OCI-M2 (cell line): ENCODE measurements at regions not wholly inside any gene's neighbourhood (a gene's known extent, or its start where the extent isn't known, plus 50 kb on each side); places are given as distances from the start of the nearest gene placed in this dataset.

Experiments
- DNase-seq: peaks from one replicate; lab custom pipeline; 2025; ENCODE audit not compliant: unreplicated experiment; lab: John Stamatoyannopoulos, UW

- DNase-seq = no peak
These were observed 63.8 kb upstream of the RXFP2 start for GRCh38 chr13:31675440-31675953.

GRCh38 chr13:31681133-31681532 lies 58.2 kb upstream of the RXFP2 start:
- no peak for DNase-seq

GRCh38 chr13:31684466-31684865 lies 54.9 kb upstream of the RXFP2 start:
- no peak for DNase-seq

GRCh38 chr13:31686670-31687425 lies 52.5 kb upstream of the RXFP2 start:
- DNase-seq = no peak
